UCSD-AML1 (cell line): ENCODE measurements at regions not wholly inside any gene's neighbourhood (a gene's known extent, or its start where the extent isn't known, plus 50 kb on each side); places are given as distances from the start of the nearest gene placed in this dataset.
A peak's percentile ranks its signal among the peaks of the same experiment; 100 is the strongest.

Source experiments
- DNase-seq: peaks from one replicate; lab custom pipeline; 2025; ENCODE audit not compliant: unreplicated experiment; lab: John Stamatoyannopoulos, UW

GRCh38 chr1:47696737-47697441, 259.0 kb downstream of the FOXD2 start:
- no peak for DNase-seq

GRCh38 chr1:47697616-47698335, 259.9 kb downstream of the FOXD2 start:
- no peak for DNase-seq

GRCh38 chr1:47699492-47700235, 261.8 kb downstream of the FOXD2 start:
- no peak for DNase-seq

GRCh38 chr1:47701283-47701682, 263.4 kb downstream of the FOXD2 start:
- no peak for DNase-seq

- no peak for DNase-seq
Observed at GRCh38 chr1:47701741-47702515, 264.1 kb downstream of the FOXD2 start.

GRCh38 chr1:47703156-47703825, 265.4 kb downstream of the FOXD2 start:
- DNase-seq = no peak

- DNase-seq = no peak
Observed at GRCh38 chr1:47703981-47704596, 266.2 kb downstream of the FOXD2 start.

GRCh38 chr1:47705517-47706130, 267.8 kb downstream of the FOXD2 start:
- DNase-seq = no peak

GRCh38 chr1:47707503-47707902, 269.7 kb downstream of the FOXD2 start:
- DNase-seq = no peak

- DNase-seq = no peak
Observed at GRCh38 chr1:47708019-47708535, 270.2 kb downstream of the FOXD2 start.

GRCh38 chr1:47708658-47709018, 270.8 kb downstream of the FOXD2 start:
- no peak for DNase-seq

GRCh38 chr1:47709019-47709871, 271.4 kb downstream of the FOXD2 start:
- DNase-seq = no peak

- DNase-seq = no peak
Observed at GRCh38 chr1:47709872-47710231, 272.0 kb downstream of the FOXD2 start.

- peak; percentile 54 for DNase-seq
Observed at GRCh38 chr1:47710329-47711071, 272.7 kb downstream of the FOXD2 start.
